NOMO-1 (cell line): ENCODE measurements at regions not wholly inside any gene's neighbourhood (a gene's known extent, or its start where the extent isn't known, plus 50 kb on each side); places are given as distances from the start of the nearest gene placed in this dataset.
"Not testable (repeated sequence)": the region's sequence is repeated elsewhere in the genome, so short reads cannot be mapped to it uniquely, and the experiment has no call there.

Source experiments
- DNase-seq, 2 experiments: peaks; one replicate each; lab custom pipeline; 2025; ENCODE audit not compliant: unreplicated experiment in 2 of 2; lab: John Stamatoyannopoulos, UW

DNA sequence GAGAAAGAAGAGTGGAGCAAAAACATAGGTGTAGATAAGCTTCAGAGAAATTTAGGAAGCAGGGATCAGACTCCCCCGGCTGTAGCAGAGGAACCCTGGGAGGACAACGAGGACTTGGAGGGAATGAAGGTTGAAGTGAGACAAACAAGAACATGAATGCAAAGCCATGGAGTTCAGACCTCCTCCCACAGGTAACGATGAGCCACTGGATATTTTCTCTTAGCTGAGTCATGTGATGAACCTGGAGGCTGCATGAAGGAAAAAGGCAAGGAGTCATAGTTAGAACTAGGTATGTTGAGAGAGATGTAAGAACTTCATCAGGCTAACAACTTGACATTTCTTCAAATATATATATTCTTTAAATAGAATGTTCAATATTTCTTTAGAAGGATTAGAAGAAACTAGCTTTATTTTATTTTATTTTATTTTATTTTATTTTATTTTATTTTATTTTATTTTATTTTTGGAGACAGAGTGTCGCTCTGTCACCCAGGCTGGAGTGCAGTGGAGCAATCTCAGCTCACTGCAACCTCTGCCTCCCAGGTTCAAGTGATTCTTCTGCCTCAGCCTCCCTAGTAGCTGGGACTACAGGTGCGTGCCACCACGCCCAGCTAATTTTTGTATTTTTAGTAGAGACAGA, 57.7 kb upstream of the RGS1 start:
- not testable (repeated sequence) for DNase-seq

- no peak for DNase-seq
Measured at GRCh38 chr1:192518700-192519099, 56.9 kb upstream of the RGS1 start.

- peak; percentile 56 to 62 for DNase-seq
Measured at GRCh38 chr1:192521734-192522133, 53.8 kb upstream of the RGS1 start.

- DNase-seq, result no peak
Measured at GRCh38 chr1:192522673-192523072, 52.9 kb upstream of the RGS1 start.

GRCh38 chr1:192524223-192524622, 51.4 kb upstream of the RGS1 start:
- no peak for DNase-seq
